D721Med (cell line): ENCODE measurements at regions not wholly inside any gene's neighbourhood (a gene's known extent, or its start where the extent isn't known, plus 50 kb on each side); places are given as distances from the start of the nearest gene placed in this dataset.
"Not testable (repeated sequence)": the region's sequence is repeated elsewhere in the genome, so short reads cannot be mapped to it uniquely, and the experiment has no call there.

Experiments used
- DNase-seq: peaks from one replicate; pipeline ENCODE4 v3.0.0; 2011; ENCODE audit warnings: low spot score; ENCODE audit not compliant: insufficient read length
- FAIRE-seq: peaks from 2 replicates; lab custom pipeline; 2011; peaks lifted over from hg19 to GRCh38; lab: Jason Lieb, UNC
- CTCF ChIP-seq: IDR thresholded peaks from 2 replicates; pipeline ENCODE4 v1.5.1; 2012; ENCODE audit warnings: mild to moderate bottlenecking, control low read depth; ENCODE audit not compliant: insufficient read depth; ENCODE audit errors: missing control alignments

DNA sequence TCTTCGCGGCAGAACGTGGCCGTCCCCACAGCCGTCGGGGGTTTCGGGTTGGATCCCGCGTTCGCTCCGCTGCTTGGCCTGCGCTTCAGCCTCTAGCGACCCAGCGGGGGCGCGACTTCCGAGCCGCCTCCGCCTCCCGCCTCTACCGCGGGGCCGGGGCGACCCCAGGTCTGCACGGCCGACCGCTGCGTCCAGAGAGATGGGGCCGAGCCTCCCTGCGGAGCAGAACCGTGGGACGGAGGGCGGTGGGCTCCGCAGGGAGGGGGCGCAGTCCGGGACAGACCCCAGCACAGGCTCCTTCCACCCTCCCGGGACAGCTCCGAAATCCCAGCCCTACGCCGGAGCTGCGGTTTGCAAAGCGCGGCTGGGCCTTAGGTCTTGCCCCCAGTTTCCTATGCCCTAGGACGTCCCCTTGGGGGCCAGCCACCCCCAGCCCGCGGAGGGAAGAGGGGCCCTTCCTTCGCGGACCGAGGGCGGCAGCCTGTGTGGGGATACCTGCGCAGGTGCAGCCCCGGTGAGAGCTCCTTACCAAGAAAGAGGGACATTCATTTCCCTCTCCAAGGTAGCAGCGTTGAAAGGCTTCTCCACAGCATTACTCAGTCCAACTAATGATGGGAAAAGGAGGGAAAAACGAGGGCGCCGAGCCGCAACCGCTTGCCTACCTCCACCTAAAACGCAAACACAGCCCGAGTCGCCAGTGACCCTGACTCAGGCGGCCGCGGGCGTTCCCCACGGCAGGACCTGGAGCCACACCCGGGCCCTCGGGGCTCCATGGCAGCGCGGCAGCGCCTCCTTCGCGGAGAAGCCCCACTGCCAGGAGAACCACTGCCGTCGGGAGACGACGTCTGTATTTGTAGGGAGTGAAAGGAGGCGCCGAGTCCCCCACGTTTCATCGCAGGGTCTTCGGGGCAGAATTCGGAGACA is 115.7 kb downstream of the BMS1 start:
- FAIRE-seq (no peak), DNase-seq (no peak)
- no peak for TF ChIP-seq CTCF

DNA sequence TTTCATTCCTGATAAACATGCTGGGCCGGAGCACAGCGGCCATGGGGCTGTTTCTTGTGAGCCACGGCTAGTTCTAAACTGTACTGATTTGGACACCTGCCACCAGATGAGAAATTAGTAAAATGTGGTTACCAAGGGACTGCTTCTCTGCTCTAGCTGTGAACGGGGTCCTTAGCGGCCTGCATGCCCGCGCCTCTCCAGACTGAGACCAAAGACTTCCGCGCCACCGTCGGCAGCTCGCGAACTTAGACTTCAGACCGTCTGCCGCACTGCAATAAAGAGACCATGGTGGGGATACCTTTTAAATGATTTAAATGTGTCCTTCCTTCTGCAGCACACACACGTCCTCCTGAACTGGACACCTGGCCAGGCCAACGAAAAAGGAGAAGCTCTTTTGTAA is 116.4 kb downstream of the BMS1 start:
- DNase-seq: no peak
- no peak for TF ChIP-seq CTCF
- no peak for FAIRE-seq

DNA sequence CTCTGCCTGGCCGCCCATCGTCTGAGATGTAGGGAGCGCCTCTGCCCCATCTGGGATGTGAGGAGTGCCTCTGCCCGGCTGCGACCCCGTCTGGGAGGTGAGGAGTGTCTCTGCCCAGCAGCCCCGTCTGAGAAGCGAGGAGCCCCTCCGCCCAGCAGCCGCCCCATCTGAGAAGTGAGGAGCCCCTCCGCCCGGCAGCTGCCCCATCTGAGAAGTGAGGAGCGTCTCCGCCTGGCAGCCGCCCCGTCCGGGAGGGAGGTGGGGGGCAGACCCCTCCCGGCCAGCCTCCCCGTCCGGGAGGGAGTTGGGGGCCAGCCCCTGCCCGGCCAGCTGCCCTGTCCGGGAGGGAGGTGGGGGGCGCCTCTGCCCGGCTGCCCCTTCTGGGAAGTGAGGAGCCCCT is 117.8 kb downstream of the BMS1 start:
- FAIRE-seq, DNase-seq: not testable (repeated sequence)

DNA sequence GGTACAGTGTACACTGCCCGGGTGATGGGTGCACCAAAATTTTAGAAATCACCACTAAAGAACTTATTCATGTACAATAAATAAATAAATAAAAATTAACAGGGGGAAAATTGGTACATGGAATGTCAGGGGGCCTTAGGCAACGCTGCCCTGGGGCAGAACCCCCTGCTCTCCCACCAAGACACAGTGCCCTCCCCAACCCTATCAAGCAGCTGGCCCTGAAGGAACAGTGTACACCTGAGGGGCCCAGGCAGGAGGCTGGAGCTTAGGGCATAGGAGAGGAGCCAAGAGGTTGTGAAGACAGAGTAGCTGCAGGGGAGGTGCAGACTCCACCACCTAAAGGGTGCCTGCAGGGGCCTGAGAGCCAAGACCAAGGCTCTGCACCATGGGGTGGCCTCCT is 128.8 kb downstream of the BMS1 start:
- FAIRE-seq: no peak
- TF ChIP-seq CTCF: no peak
- no peak for DNase-seq

GRCh38 chr10:42916974-42917373 is 134.4 kb downstream of the BMS1 start:
- TF ChIP-seq CTCF: no peak
- FAIRE-seq (no peak), DNase-seq (no peak)

DNA sequence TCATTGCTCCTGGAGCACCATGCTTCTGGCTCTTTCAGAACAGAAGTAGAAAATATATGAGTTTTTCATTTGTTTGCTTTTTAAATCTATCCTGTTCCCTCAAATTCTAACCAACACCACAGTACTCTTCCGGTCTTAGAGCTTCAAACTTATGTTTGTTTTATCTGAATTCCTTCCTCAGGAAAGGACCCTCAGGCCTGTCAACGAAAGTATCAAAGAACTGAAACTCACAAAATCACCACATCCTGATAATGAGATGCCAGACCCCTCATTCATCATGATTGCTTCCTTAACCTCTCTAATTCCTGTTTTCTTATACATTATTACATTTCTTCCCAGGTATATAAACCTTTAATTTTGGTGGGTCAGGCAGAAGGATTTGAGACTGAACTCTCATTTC is 135.2 kb downstream of the BMS1 start:
- FAIRE-seq (no peak), DNase-seq (no peak)

DNA sequence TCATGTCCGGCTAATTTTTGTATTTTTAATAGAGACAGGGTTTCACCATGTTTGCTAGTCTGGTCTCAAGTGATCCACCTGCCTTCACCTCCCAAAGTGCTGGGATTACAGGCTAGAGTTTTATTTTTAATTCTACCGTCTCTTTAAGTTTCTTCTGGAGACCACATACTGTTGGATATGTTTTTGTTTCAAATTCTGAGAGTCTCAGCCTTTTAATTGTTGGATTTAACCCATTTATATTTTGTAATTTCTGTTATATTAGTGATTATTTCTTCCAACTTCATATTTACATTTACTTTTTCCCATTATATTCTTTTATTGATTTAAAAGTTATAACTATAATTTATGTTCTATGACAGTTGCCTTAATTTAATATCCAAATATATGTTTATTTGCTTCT is 139.4 kb downstream of the BMS1 start:
- no peak for TF ChIP-seq CTCF

More for the DNA sequence above, 135.2 kb downstream of the BMS1 start:
- TF ChIP-seq CTCF: no peak

GRCh38 chr10:42924484-42924883 is 141.9 kb downstream of the BMS1 start:
- TF ChIP-seq CTCF: no peak
- no peak for DNase-seq
- FAIRE-seq: no peak

More for the DNA sequence above, 139.4 kb downstream of the BMS1 start:
- DNase-seq (no peak), FAIRE-seq (no peak)
